ENCODE measurements at regions not wholly inside any gene's neighbourhood (a gene's known extent, or its start where the extent isn't known, plus 50 kb on each side); places are given as distances from the start of the nearest gene placed in this dataset.
"Not testable (repeated sequence)": the region's sequence is repeated elsewhere in the genome, so short reads cannot be mapped to it uniquely, and the experiment has no call there.

GRCh38 chr1:166302989-166303758 is 136.4 kb upstream of the FAM78B start:
- intact Hi-C loops (cut with DNase I), result no loop called here
- no peak for DNase-seq (ENCODE audit: low spot score)

DNA sequence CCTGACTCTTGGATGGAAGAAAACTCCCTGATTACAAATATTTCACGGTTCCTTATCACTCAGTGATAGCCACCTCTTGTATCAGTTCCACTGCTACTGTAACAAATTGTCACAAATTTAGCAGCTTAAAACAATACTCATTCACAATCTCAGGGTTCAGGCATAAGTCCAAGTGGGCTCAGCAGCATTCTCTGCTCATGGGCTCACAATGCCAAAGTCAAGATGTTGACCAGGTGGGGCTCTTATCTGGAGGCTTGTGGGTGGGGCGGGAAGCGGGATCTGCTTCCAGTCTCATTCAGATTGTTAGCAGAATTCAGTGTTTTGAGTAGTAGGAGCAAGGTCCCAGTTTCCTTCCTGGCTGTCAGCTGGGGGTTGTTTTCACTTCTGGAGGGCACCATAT is 137.3 kb upstream of the FAM78B start:
- no peak for DNase-seq (ENCODE audit: low spot score)
- intact Hi-C loops (cut with DNase I), result no loop called here

DNA sequence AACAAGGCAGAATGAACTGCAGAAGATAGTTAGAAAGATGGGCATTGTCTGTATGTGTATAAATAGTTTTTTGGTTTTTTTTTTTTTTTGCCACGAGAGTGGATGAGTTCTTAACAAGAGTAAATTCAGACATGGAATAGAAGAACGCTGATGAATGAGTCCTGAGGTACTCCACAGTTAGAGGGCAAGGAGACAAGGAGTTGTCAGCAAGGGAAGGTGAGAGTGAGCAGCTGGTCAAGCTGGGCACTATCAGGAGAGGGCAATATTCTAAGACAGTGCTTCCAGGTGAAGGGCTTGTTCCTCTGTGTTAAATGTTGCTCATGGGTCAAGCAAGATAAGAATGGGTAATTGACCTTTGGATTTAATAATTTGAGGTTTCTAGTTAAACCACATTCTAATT is 138.6 kb upstream of the FAM78B start:
- no peak for DNase-seq (ENCODE audit: low spot score)
- intact Hi-C loops (cut with DNase I), result no loop called here

GRCh38 chr1:166307261-166308188 is 140.7 kb upstream of the FAM78B start:
- intact Hi-C loops (cut with DNase I), result no loop called here
- no peak for DNase-seq (ENCODE audit: low spot score)

DNA sequence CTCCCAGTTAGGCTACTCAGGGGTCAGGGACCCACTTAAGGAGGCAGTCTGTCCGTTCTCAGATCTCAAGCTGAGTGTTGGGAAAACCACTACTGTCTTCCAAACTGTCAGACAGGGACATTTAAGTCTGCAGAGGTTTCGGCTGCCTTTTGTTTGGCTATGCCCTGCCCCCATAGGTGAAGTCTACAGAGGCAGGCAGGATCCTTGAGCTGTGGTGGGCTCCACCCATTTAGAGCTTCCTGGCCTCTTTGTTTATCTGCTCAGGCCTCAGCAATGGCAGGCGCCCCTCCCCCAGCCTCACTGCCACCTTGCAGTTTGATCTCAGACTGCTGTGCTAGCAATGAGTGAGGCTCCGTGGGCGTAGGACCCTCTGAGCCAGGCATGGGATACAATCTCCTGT is 149.5 kb upstream of the FAM78B start:
- DNase-seq (ENCODE audit: low spot score); intact Hi-C loops (cut with DNase I): not testable (repeated sequence)

GRCh38 chr1:166322470-166322869 is 155.7 kb upstream of the FAM78B start:
- intact Hi-C loops (cut with DNase I), result no loop called here
- no peak for DNase-seq (ENCODE audit: low spot score)

GRCh38 chr1:166327886-166328285 is 161.1 kb upstream of the FAM78B start:
- intact Hi-C loops (cut with DNase I), result no loop called here
- no peak for DNase-seq (ENCODE audit: low spot score)

GRCh38 chr1:166328956-166329355 is 162.2 kb upstream of the FAM78B start:
- no peak for DNase-seq (ENCODE audit: low spot score)
- intact Hi-C loops (cut with DNase I), result no loop called here

GRCh38 chr1:166330096-166330495 is 163.3 kb upstream of the FAM78B start:
- no peak for DNase-seq (ENCODE audit: low spot score)
- intact Hi-C loops (cut with DNase I), result no loop called here

- intact Hi-C loops (cut with DNase I), result no loop called here
- DNase-seq (ENCODE audit: low spot score), result no peak
Measured at GRCh38 chr1:166338105-166338504, 171.3 kb upstream of the FAM78B start.

GRCh38 chr1:166340709-166341108 is 173.9 kb upstream of the FAM78B start:
- DNase-seq (ENCODE audit: low spot score), result no peak

GRCh38 chr1:166343276-166343675 is 176.5 kb upstream of the FAM78B start:
- intact Hi-C loops (cut with DNase I), result no loop called here
- no peak for DNase-seq (ENCODE audit: low spot score)

More at GRCh38 chr1:166340709-166341108, 173.9 kb upstream of the FAM78B start:
- intact Hi-C loops (cut with DNase I), result no loop called here

DNA sequence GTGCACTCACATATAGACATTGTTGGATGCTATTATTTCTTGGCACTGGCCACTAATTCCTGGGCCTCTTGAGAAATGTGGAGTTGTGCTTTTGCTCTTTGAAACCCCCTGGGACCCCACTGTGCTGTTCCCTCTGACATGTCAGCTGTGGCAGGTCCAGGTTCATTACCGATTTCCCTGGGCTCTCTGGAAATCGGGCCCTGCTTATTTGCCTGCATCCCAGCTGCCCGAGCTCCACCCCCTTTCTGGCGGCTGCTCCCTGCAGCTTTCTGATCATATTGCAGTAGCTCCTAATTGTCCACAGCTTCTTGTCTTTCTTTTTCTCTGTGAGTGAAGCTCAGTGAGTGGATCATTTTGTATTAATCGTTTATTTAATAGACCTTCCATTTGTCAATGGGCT is 183.7 kb upstream of the FAM78B start:
- intact Hi-C loops (cut with DNase I), result no loop called here
- no peak for DNase-seq (ENCODE audit: low spot score)

GRCh38 chr1:166351676-166352075 is 184.9 kb upstream of the FAM78B start:
- intact Hi-C loops (cut with DNase I), result no loop called here
- no peak for DNase-seq (ENCODE audit: low spot score)

DNA sequence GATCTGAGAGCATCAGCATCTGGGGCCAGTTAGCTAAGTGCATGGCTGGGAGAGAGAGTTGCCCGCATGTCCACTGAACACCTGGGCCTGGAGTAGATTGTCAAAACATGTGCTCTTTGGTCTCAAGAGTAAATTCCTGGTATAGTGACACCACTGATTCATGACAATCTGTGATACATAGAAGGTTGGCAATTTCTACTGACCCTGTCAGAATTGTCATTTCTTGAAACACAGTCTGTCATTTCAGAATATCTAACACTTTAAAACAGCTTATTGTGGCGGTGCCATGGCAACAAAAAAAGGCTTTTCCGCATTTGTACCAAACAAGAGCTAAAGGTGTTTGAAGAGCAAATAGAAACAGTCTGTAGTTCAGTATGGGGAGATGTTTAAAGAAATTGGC is 186.4 kb upstream of the FAM78B start:
- DNase-seq (ENCODE audit: low spot score), result no peak
- intact Hi-C loops (cut with DNase I), result no loop called here

DNA sequence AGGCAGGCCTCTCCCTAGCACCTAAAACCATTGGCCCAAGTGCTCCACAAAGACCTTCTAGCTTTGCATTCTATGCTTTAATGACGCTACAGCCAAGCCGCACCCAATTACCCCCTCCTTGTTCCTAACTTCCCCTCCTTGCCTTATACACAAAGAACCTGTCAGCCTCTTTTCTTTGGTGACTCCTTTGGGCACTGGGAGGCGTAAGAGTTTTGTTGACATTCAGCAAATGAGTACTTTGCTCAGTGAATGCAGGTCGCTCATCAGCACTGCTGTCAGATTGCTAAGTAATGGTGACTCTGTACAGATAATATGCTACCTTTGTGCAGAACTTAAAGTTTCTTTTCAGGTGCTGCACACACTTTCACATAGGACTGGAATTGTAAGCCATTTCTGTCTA is 187.6 kb upstream of the FAM78B start:
- intact Hi-C loops (cut with DNase I), result no loop called here
- no peak for DNase-seq (ENCODE audit: low spot score)

GRCh38 chr1:166365081-166365480 is 198.3 kb upstream of the FAM78B start:
- intact Hi-C loops (cut with DNase I), result no loop called here
- DNase-seq (ENCODE audit: low spot score), result no peak

DNA sequence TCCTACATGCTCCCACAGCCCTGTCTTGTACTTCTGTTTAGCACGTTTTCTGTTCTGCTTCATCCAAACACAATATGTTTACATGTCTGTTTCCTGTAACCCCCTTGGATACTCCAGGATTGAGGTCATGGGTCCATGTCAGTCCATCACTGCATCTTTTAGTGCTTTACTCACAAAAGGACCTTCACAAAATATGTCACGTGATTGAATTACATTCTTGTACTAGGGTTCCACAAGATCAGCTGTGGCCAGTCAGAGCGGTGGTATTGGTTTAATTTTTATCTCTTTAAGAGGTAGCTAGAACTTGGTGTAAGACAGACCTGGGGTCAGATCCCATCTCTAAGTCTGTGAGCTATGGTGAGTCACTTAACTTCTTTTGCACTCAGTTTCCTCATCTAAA is 201.2 kb upstream of the FAM78B start:
- intact Hi-C loops (cut with DNase I), result no loop called here
- DNase-seq (ENCODE audit: low spot score), result no peak

GRCh38 chr1:166377896-166378295 is 211.1 kb upstream of the FAM78B start:
- intact Hi-C loops (cut with DNase I), result no loop called here
- no peak for DNase-seq (ENCODE audit: low spot score)

GRCh38 chr1:166378805-166379204 is 212.0 kb upstream of the FAM78B start:
- intact Hi-C loops (cut with DNase I), result no loop called here
- no peak for DNase-seq (ENCODE audit: low spot score)

DNA sequence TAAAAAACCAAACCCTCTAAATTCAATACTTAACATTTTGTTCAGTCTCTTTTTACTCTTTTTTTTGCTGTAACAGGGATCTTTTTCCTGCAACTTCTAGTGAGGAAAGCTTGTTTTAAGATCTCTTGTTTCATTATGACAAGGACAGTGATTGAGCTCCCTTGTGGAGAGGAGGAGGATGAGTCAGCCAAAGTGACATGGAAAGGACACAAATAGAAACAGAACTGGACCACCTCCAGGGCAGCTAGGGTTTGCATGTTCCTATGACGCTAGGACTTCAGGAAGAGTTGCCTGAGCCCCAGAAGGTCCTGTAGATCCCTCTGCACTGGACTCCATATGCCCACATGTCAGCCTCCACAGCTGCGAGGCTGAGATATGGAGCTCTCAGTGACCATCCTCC is 212.6 kb upstream of the FAM78B start:
- DNase-seq (ENCODE audit: low spot score), result no peak
- intact Hi-C loops (cut with DNase I), result no loop called here
